ENCODE measurements at regions not wholly inside any gene's neighbourhood (a gene's known extent, or its start where the extent isn't known, plus 50 kb on each side); places are given as distances from the start of the nearest gene placed in this dataset.

- no peak overlapping the region for H3K4me3 ChIP-seq
- H3K27me3 ChIP-seq = no peaks in the 10 kb centered on the region
- WGBS, 4 donors = 72 to 79% (median 75%) methylated on average over 2 of the region's 2 CpGs
- intact Hi-C loops (cut with DNase I) = loop anchor here in 6 of 10 donors (5.0 to 10.0 kb wide), 3 partner anchors 54 to 146 kb away; no protein-coding TSS in a partner anchor
- no peak overlapping the region for H3K27ac ChIP-seq
- no peaks in the 10 kb centered on the region for H3K9me3 ChIP-seq
- ATAC-seq (no peak), DNase-seq (no peak)
- H3K4me1 ChIP-seq = peaks cover 0 to 35% (median 22%) of the 10 kb centered on the region in 12 donors
- no peaks in the 10 kb centered on the region for H3K36me3 ChIP-seq
- no peak for TF ChIP-seq CTCF (IDR thresholded peaks at IDR 0.05)
- TF ChIP-seq POLR2A (IDR thresholded peaks at IDR 0.05) = no peak
Observed at GRCh38 chr4:184531008-184531407, 56.7 kb upstream of the IRF2 start.

- Histone ChIP-seq H3K4me3 (no peak overlapping the region), H3K9me3 (peaks cover 0 to 15% (median 0%) of the 10 kb centered on the region in 12 donors), H3K36me3 (no peaks in the 10 kb centered on the region), H3K27ac (no peak overlapping the region), H3K27me3 (no peaks in the 10 kb centered on the region), H3K4me1 (peaks cover 0 to 18% (median 9%) of the 10 kb centered on the region in 12 donors)
- DNase-seq (no peak), ATAC-seq (no peak)
- WGBS, 4 donors = 88 to 90% (median 89%) methylated on average over 5 of the region's 5 CpGs
- TF ChIP-seq CTCF (IDR thresholded peaks at IDR 0.05) (no peak), POLR2A (IDR thresholded peaks at IDR 0.05) (no peak)
- intact Hi-C loops (cut with DNase I) = loop anchor here in 1 of 10 donors (5.0 kb wide), 1 partner anchor 37 kb away; no protein-coding TSS in a partner anchor
Observed at GRCh38 chr4:184529283-184529682, 54.9 kb upstream of the IRF2 start.

- H3K9me3 ChIP-seq = peaks cover 0 to 21% (median 0%) of the 10 kb centered on the region in 12 donors
- intact Hi-C loops (cut with DNase I) = loop anchor here in 1 of 10 donors (5.0 kb wide), 1 partner anchor 36 kb away; no protein-coding TSS in a partner anchor
- no peak overlapping the region for H3K4me3 ChIP-seq
- no peaks in the 10 kb centered on the region for H3K27me3 ChIP-seq
- no peak for ATAC-seq
- no peaks in the 10 kb centered on the region for H3K36me3 ChIP-seq
- DNase-seq = no peak
- 77 to 83% (median 81%) methylated on average over 3 of the region's 3 CpGs for WGBS, 4 donors
- no peak overlapping the region for H3K27ac ChIP-seq
- no peak for TF ChIP-seq CTCF (IDR thresholded peaks at IDR 0.05)
- TF ChIP-seq POLR2A (IDR thresholded peaks at IDR 0.05) = no peak
- H3K4me1 ChIP-seq = peaks cover 0 to 12% (median 3%) of the 10 kb centered on the region in 12 donors
Observed at GRCh38 chr4:184528713-184529112, 54.4 kb upstream of the IRF2 start.

- peaks cover 0 to 26% (median 0%) of the 10 kb centered on the region in 12 donors for H3K9me3 ChIP-seq
- no peak overlapping the region for H3K4me3 ChIP-seq
- peaks cover 0 to 7% (median 0%) of the 10 kb centered on the region in 12 donors for H3K4me1 ChIP-seq
- WGBS, 4 donors = 56 to 66% (median 63%) methylated on average over 5 of the region's 5 CpGs
- no peaks in the 10 kb centered on the region for H3K36me3 ChIP-seq
- no peak for TF ChIP-seq CTCF (IDR thresholded peaks at IDR 0.05)
- no peak for TF ChIP-seq POLR2A (IDR thresholded peaks at IDR 0.05)
- H3K27me3 ChIP-seq = no peaks in the 10 kb centered on the region
- no peak for DNase-seq
- H3K27ac ChIP-seq = no peak overlapping the region
- intact Hi-C loops (cut with DNase I) = loop anchor here in 1 of 10 donors (5.0 kb wide), 1 partner anchor 36 kb away; no protein-coding TSS in a partner anchor
- ATAC-seq = no peak
Observed at GRCh38 chr4:184528051-184528450, 53.7 kb upstream of the IRF2 start.
